ENCODE measurements at regions not wholly inside any gene's neighbourhood (a gene's known extent, or its start where the extent isn't known, plus 50 kb on each side); places are given as distances from the start of the nearest gene placed in this dataset.

- TF ChIP-seq CTCF (IDR thresholded peaks at IDR 0.05) = no peak
- TF ChIP-seq POLR2A (IDR thresholded peaks at IDR 0.05) = no peak
These were observed 526.6 kb upstream of the GHITM start for GRCh38 chr10:83612746-83613145.
